HEK293 (cell line): ENCODE measurements at regions not wholly inside any gene's neighbourhood (a gene's known extent, or its start where the extent isn't known, plus 50 kb on each side); places are given as distances from the start of the nearest gene placed in this dataset.

Experiments
- ZNF140 ChIP-seq: fragments of 450-650 bp; formaldehyde crosslinking; IDR thresholded peaks from 2 replicates; pipeline ENCODE4 v1.5.1; 2016; ENCODE audit warnings: missing biosample characterization, missing genetic modification characterization
- ZNF19 ChIP-seq: fragments of 450-650 bp; formaldehyde crosslinking; IDR thresholded peaks from 2 replicates; pipeline ENCODE4; 2016; ENCODE audit warnings: missing biosample characterization, missing genetic modification characterization, low read depth

DNA sequence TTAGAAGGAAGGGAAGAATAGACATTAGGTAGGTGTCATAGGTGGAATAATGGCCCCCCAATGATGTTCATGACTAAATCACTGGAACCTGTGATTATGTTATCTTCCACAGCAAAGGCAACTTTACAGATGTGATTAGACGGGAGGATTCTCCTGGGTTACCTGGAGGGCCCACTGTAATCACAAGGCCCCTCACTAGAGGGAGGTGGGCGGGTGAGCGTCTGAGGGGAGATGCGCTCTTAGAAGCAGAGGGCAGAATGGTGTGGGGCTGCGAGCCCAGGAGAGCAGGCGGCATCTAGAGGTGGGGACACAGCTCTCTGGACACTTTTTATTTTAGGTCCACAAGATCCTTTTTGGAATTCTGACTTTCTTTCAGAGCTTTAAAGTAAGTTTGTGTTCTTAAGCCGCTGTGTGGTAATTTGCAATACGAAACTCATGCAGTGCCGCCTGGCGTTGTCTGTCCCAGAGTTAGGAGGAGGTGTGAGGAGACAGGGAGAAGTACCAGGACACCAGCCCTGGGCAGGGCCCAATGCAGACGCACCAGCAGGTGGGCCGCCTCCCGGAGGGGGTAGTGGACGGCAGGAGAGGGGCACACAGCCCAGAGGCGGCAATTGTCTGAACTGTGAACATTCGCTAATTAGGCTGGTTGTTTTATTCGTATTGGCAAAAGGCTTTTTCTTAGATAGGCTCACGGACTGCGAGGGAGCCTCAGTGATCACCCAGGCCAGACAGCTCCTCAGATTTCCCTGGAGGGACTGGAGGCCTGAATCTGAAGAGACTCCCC is 51.1 kb upstream of the FANCC start (continued):
- TF ChIP-seq ZNF140 (tag by site-specific recombination): no peak
- no peak for TF ChIP-seq ZNF19
- TF ChIP-seq, all 188 proteins: peak for 0
